ENCODE measurements at regions not wholly inside any gene's neighbourhood (a gene's known extent, or its start where the extent isn't known, plus 50 kb on each side); places are given as distances from the start of the nearest gene placed in this dataset.

DNA sequence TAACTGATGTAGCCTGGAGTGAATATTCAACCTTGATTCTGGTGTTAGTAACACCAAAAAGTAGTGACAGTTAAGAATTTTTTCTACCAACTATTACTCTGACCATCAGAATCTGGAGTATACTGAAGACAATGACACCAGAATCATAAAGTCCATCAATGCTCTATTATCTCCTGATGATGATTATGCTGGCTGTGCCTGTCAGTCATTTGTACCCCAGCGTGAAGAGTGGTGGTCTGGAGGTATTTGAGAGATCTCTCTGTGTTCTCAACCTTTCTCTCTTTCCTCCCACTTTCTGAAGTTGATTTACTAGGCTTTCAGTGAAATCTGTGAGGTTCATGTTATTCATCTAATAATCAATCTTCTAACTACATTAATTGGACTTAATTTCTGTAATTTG is 615.4 kb downstream of the SLC16A7 start:
- TF ChIP-seq, protein P1, sequence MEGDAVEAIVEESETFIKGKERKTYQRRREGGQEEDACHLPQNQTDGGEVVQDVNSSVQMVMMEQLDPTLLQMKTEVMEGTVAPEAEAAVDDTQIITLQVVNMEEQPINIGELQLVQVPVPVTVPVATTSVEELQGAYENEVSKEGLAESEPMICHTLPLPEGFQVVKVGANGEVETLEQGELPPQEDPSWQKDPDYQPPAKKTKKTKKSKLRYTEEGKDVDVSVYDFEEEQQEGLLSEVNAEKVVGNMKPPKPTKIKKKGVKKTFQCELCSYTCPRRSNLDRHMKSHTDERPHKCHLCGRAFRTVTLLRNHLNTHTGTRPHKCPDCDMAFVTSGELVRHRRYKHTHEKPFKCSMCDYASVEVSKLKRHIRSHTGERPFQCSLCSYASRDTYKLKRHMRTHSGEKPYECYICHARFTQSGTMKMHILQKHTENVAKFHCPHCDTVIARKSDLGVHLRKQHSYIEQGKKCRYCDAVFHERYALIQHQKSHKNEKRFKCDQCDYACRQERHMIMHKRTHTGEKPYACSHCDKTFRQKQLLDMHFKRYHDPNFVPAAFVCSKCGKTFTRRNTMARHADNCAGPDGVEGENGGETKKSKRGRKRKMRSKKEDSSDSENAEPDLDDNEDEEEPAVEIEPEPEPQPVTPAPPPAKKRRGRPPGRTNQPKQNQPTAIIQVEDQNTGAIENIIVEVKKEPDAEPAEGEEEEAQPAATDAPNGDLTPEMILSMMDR (IDR thresholded peaks at IDR 0.05; ENCODE audit: insufficient read depth, low read length, poor library complexity, severe bottlenecking), result no peak
- TF ChIP-seq EZH2phosphoT487 (conservative IDR thresholded peaks at IDR 0.05; ENCODE audit: low read length), result no peak
